CD8-positive, alpha-beta memory T cell (primary cell): ENCODE measurements at regions not wholly inside any gene's neighbourhood (a gene's known extent, or its start where the extent isn't known, plus 50 kb on each side); places are given as distances from the start of the nearest gene placed in this dataset.
"Not testable (repeated sequence)": the region's sequence is repeated elsewhere in the genome, so short reads cannot be mapped to it uniquely, and the experiment has no call there.

Source experiments
- CTCF ChIA-PET: fragments of 350-600 bp; sonication (Branson Sonifier 250); formaldehyde crosslinking; loops from one replicate; lab custom pipeline; 2021; ENCODE audit warnings: antibody characterized with exemption; lab: Charles Lee
- POLR2A ChIA-PET: fragments of 350-600 bp; sonication (Branson Sonifier 250); formaldehyde crosslinking; loops from one replicate; lab custom pipeline; 2021; ENCODE audit warnings: antibody characterized with exemption; lab: Charles Lee
- DNase-seq, 5 donors: peaks; one replicate each; pipeline versions ENCODE4 v3.0.0 to v3.0.0-alpha.2; 2020 to 2022; ENCODE audit warnings: mixed read lengths in 1 of 5
- H3K27ac ChIP-seq: one replicate; pipeline ENCODE4 v1.7.0; 2013; ENCODE audit warnings: low read depth, mild to moderate bottlenecking, low read length, moderate library complexity
- H3K27me3 ChIP-seq: 2 replicates; pipeline ENCODE4 v1.7.0; 2013; ENCODE audit warnings: low read length, mild to moderate bottlenecking; ENCODE audit not compliant: insufficient read depth, poor library complexity, severe bottlenecking
- H3K36me3 ChIP-seq: 2 replicates; pipeline ENCODE4 v1.7.0; 2013; ENCODE audit warnings: mild to moderate bottlenecking, low read length, moderate library complexity; ENCODE audit not compliant: insufficient read depth
- H3K4me1 ChIP-seq: 2 replicates; pipeline ENCODE4 v1.7.0; 2013; ENCODE audit warnings: mild to moderate bottlenecking, low read length, moderate library complexity; ENCODE audit not compliant: insufficient read depth
- H3K4me3 ChIP-seq: 2 replicates; pipeline ENCODE4 v1.7.0; 2013; ENCODE audit warnings: mild to moderate bottlenecking, low read length
- H3K9me3 ChIP-seq: 2 replicates; pipeline ENCODE4 v1.7.0; 2013; ENCODE audit warnings: mild to moderate bottlenecking, low read length
- H3K27ac Mint-ChIP-seq, 8 donors: one replicate each; pipeline ENCODE4 v1.8.0; 2020 to 2021; ENCODE audit warnings: mixed read lengths in 8 of 8, mild to moderate bottlenecking in 6 of 8, inconsistent platforms in 3 of 8, moderate library complexity in 3 of 8
- H3K27me3 Mint-ChIP-seq, 2 donors: one replicate each; pipeline ENCODE4 v1.8.0; 2020 to 2021; ENCODE audit warnings: mixed read lengths in 2 of 2, mild to moderate bottlenecking in 1 of 2, moderate library complexity in 1 of 2
- H3K36me3 Mint-ChIP-seq, 3 donors: one replicate each; pipeline ENCODE4 v1.8.0; 2020 to 2021; ENCODE audit warnings: mixed read lengths in 3 of 3, inconsistent platforms in 1 of 3, mild to moderate bottlenecking in 1 of 3
- H3K4me1 Mint-ChIP-seq, 3 donors: one replicate each; pipeline ENCODE4 v1.8.0; 2020 to 2021; ENCODE audit warnings: mixed read lengths in 3 of 3, inconsistent platforms in 1 of 3, mild to moderate bottlenecking in 1 of 3
- H3K4me3 Mint-ChIP-seq, 7 donors: one replicate each; pipeline ENCODE4 v1.8.0; 2020 to 2021; ENCODE audit warnings: mixed read lengths in 7 of 7, mild to moderate bottlenecking in 6 of 7, moderate library complexity in 4 of 7, inconsistent platforms in 2 of 7
- H3K9me3 Mint-ChIP-seq, 5 donors: one replicate each; pipeline ENCODE4 v1.8.0; 2020 to 2022; ENCODE audit warnings: mixed read lengths in 5 of 5, mild to moderate bottlenecking in 3 of 5, moderate library complexity in 2 of 5, inconsistent platforms in 1 of 5

GRCh38 chr2:156254637-156255067 lies 77.9 kb downstream of the NR4A2 start:
- H3K27me3 ChIP-seq, POLR2A ChIA-PET, H3K9me3 Mint-ChIP-seq, H3K4me1 ChIP-seq, H3K36me3 Mint-ChIP-seq, H3K9me3 ChIP-seq, H3K27ac ChIP-seq, H3K4me1 Mint-ChIP-seq, CTCF ChIA-PET, H3K36me3 ChIP-seq, H3K4me3 ChIP-seq: not testable (repeated sequence)
- Mint-ChIP-seq H3K27me3 (peaks cover 8 to 17% of the 10 kb centered on the region in 2 donors), H3K27ac (peak overlapping the region in 5 of 8 donors; percentile 23 to 80 (median 38)), H3K4me3 (peak overlapping the region; percentile 41 to 91 (median 66))
- DNase-seq = peak in 2 of 5 donors; percentile 1 to 6

- H3K36me3 ChIP-seq = no peaks in the 10 kb centered on the region
- H3K9me3 ChIP-seq = no peaks in the 10 kb centered on the region
- H3K4me1 ChIP-seq = no peaks in the 10 kb centered on the region
- ChIA-PET CTCF (no interaction called here), POLR2A (no interaction called here)
- no peaks in the 10 kb centered on the region for H3K27me3 ChIP-seq
- H3K9me3 Mint-ChIP-seq = no peaks in the 10 kb centered on the region
- H3K27ac Mint-ChIP-seq = peak overlapping the region in 2 of 8 donors; percentile 50 to 80
- peak overlapping the region in 2 of 7 donors; percentile 6 to 84 for H3K4me3 Mint-ChIP-seq
- H3K36me3 Mint-ChIP-seq = peaks cover 0 to 2% (median 0%) of the 10 kb centered on the region in 3 donors
- H3K4me1 Mint-ChIP-seq = peaks cover 0 to 8% (median 0%) of the 10 kb centered on the region in 3 donors
- DNase-seq = no peak
- peaks cover 8 to 17% of the 10 kb centered on the region in 2 donors for H3K27me3 Mint-ChIP-seq
- no peak overlapping the region for H3K4me3 ChIP-seq
- H3K27ac ChIP-seq = no peak overlapping the region
Measured at GRCh38 chr2:156253765-156254164, 78.8 kb downstream of the NR4A2 start.

- no peak overlapping the region for H3K27ac Mint-ChIP-seq
- no peak overlapping the region for H3K27ac ChIP-seq
- no peak overlapping the region for H3K4me3 ChIP-seq
- H3K36me3 Mint-ChIP-seq = no peaks in the 10 kb centered on the region
- ChIA-PET POLR2A (interaction anchor here (0.7 kb wide), 1 partner anchor 48 kb away, joined by 7 read pairs; no protein-coding TSS in a partner anchor), CTCF (no interaction called here)
- no peaks in the 10 kb centered on the region for H3K4me1 ChIP-seq
- peaks cover 3 to 16% of the 10 kb centered on the region in 2 donors for H3K27me3 Mint-ChIP-seq
- no peaks in the 10 kb centered on the region for H3K36me3 ChIP-seq
- H3K9me3 ChIP-seq = no peaks in the 10 kb centered on the region
- no peaks in the 10 kb centered on the region for H3K9me3 Mint-ChIP-seq
- no peaks in the 10 kb centered on the region for H3K4me1 Mint-ChIP-seq
- DNase-seq = no peak
- no peaks in the 10 kb centered on the region for H3K27me3 ChIP-seq
- no peak overlapping the region for H3K4me3 Mint-ChIP-seq
Measured at GRCh38 chr2:156242874-156243273, 89.6 kb downstream of the NR4A2 start.

- no peak for DNase-seq
- Histone ChIP-seq H3K4me1 (no peaks in the 10 kb centered on the region), H3K9me3 (no peaks in the 10 kb centered on the region), H3K27me3 (no peaks in the 10 kb centered on the region), H3K4me3 (no peak overlapping the region), H3K36me3 (no peaks in the 10 kb centered on the region), H3K27ac (no peak overlapping the region)
- Mint-ChIP-seq H3K4me3 (no peak overlapping the region), H3K4me1 (no peaks in the 10 kb centered on the region), H3K9me3 (peaks cover 0 to 11% (median 4%) of the 10 kb centered on the region in 5 donors), H3K27ac (no peak overlapping the region), H3K27me3 (peaks cover 0 to 1% of the 10 kb centered on the region in 2 donors), H3K36me3 (peaks cover 0 to 1% (median 0%) of the 10 kb centered on the region in 3 donors)
- ChIA-PET CTCF (no interaction called here), POLR2A (no interaction called here)
Measured at GRCh38 chr2:156237558-156237957, 95.0 kb downstream of the NR4A2 start.

- POLR2A ChIA-PET = no interaction called here
- H3K4me1 Mint-ChIP-seq = peaks cover 0 to 4% (median 0%) of the 10 kb centered on the region in 3 donors
- Histone ChIP-seq H3K36me3 (no peaks in the 10 kb centered on the region), H3K27ac (no peak overlapping the region), H3K4me3 (no peak overlapping the region), H3K27me3 (no peaks in the 10 kb centered on the region), H3K9me3 (no peaks in the 10 kb centered on the region), H3K4me1 (no peaks in the 10 kb centered on the region)
- H3K27ac Mint-ChIP-seq = no peak overlapping the region
- H3K36me3 Mint-ChIP-seq = peaks cover 0 to 11% (median 3%) of the 10 kb centered on the region in 3 donors
- H3K4me3 Mint-ChIP-seq = no peak overlapping the region
- no peak for DNase-seq
- H3K9me3 Mint-ChIP-seq = peaks cover 13 to 23% (median 20%) of the 10 kb centered on the region in 5 donors
- CTCF ChIA-PET = no interaction called here
- peaks cover 8 to 18% of the 10 kb centered on the region in 2 donors for H3K27me3 Mint-ChIP-seq
Measured at GRCh38 chr2:156229724-156230362, 102.7 kb downstream of the NR4A2 start.

- H3K36me3 Mint-ChIP-seq = peaks cover 2 to 14% (median 4%) of the 10 kb centered on the region in 3 donors
- CTCF ChIA-PET, H3K36me3 ChIP-seq, POLR2A ChIA-PET, DNase-seq, H3K4me3 Mint-ChIP-seq, H3K4me1 Mint-ChIP-seq, H3K4me3 ChIP-seq, H3K27ac ChIP-seq, H3K9me3 ChIP-seq, H3K27me3 ChIP-seq, H3K27ac Mint-ChIP-seq, H3K4me1 ChIP-seq: not testable (repeated sequence)
- H3K27me3 Mint-ChIP-seq = peaks cover 14 to 27% of the 10 kb centered on the region in 2 donors
- peaks cover 24 to 46% (median 43%) of the 10 kb centered on the region in 5 donors for H3K9me3 Mint-ChIP-seq
Measured at GRCh38 chr2:156223328-156223727, 109.2 kb downstream of the NR4A2 start.

GRCh38 chr2:156221703-156222102 lies 110.8 kb downstream of the NR4A2 start:
- no peaks in the 10 kb centered on the region for H3K36me3 ChIP-seq
- DNase-seq = no peak
- H3K36me3 Mint-ChIP-seq = peaks cover 2 to 14% (median 4%) of the 10 kb centered on the region in 3 donors

GRCh38 chr2:156219491-156220100 lies 112.9 kb downstream of the NR4A2 start:
- H3K36me3 ChIP-seq = no peaks in the 10 kb centered on the region
- Mint-ChIP-seq H3K36me3 (peaks cover under 1 to 10% (median 2%) of the 10 kb centered on the region in 3 donors), H3K4me3 (no peak overlapping the region), H3K27ac (no peak overlapping the region), H3K27me3 (peaks cover 23 to 32% of the 10 kb centered on the region in 2 donors), H3K9me3 (peaks cover 24 to 38% (median 36%) of the 10 kb centered on the region in 5 donors), H3K4me1 (no peaks in the 10 kb centered on the region)
- no peaks in the 10 kb centered on the region for H3K4me1 ChIP-seq
- H3K27ac ChIP-seq = no peak overlapping the region
- ChIA-PET CTCF (no interaction called here), POLR2A (no interaction called here)
- no peaks in the 10 kb centered on the region for H3K27me3 ChIP-seq
- DNase-seq = no peak
- H3K9me3 ChIP-seq = no peaks in the 10 kb centered on the region
- no peak overlapping the region for H3K4me3 ChIP-seq

More at GRCh38 chr2:156221703-156222102, 110.8 kb downstream of the NR4A2 start:
- Histone ChIP-seq H3K9me3 (no peaks in the 10 kb centered on the region), H3K27me3 (no peaks in the 10 kb centered on the region), H3K4me1 (no peaks in the 10 kb centered on the region), H3K27ac (no peak overlapping the region), H3K4me3 (no peak overlapping the region)
- CTCF ChIA-PET = no interaction called here
- no peak overlapping the region for H3K4me3 Mint-ChIP-seq
- peaks cover 18 to 31% of the 10 kb centered on the region in 2 donors for H3K27me3 Mint-ChIP-seq
- H3K9me3 Mint-ChIP-seq = peaks cover 24 to 46% (median 43%) of the 10 kb centered on the region in 5 donors
- POLR2A ChIA-PET = no interaction called here
- H3K4me1 Mint-ChIP-seq = no peaks in the 10 kb centered on the region
- H3K27ac Mint-ChIP-seq = no peak overlapping the region
